ENCODE measurements at regions not wholly inside any gene's neighbourhood (a gene's known extent, or its start where the extent isn't known, plus 50 kb on each side); places are given as distances from the start of the nearest gene placed in this dataset.
A peak's percentile ranks its signal among the peaks of the same experiment; 100 is the strongest.
"Not testable (repeated sequence)": the region's sequence is repeated elsewhere in the genome, so short reads cannot be mapped to it uniquely, and the experiment has no call there.

- not testable (repeated sequence) for DNase-seq
These were observed 64.5 kb upstream of the HTR1E start for GRCh38 chr6:86872810-86873209.

GRCh38 chr6:86871681-86872080 lies 65.6 kb upstream of the HTR1E start:
- no peak for DNase-seq

- no peak for DNase-seq
These were observed 67.8 kb upstream of the HTR1E start for GRCh38 chr6:86869500-86869899.

- no peak for DNase-seq
These were observed 77.8 kb upstream of the HTR1E start for GRCh38 chr6:86859513-86859912.

DNA sequence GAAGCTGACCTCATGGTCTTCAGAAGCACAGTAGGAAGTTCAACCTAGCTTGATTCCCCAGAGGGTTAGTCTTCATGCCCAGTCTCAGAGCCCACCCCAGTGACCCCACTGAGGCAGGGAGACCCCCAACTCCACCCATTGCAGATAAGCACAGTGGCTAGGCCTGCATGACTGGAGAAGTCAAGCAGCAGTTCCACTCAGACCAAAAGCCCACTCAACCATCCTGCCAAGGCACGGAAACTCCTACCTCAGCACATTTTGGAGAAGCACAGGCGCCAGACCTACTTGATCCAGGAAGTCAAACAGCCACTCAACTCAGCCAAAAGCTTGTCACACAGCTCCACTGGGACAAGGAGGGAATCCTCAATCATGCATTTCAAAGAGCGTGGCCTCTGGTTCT lies 78.4 kb upstream of the HTR1E start:
- DNase-seq, result no peak

DNA sequence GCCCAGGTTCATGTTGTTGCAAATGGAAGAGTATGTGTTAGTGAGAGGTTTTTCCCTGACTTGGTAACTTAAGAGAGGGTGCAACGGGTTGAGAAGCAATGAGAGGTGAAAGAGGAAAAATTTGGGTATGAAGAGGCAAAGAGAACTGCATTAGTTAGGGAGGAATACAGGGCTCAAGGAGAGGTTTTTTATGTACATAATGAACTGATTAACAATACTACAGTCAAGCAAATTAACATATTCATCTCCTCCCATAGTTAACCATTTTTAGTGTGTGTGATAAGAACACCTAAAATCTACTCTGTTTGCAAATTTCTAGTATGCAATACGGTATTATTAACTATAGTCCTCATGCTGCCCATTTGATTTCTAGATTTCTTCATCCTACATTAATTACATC lies 79.5 kb upstream of the HTR1E start:
- DNase-seq, result no peak

- no peak for DNase-seq
These were observed 80.3 kb upstream of the HTR1E start for GRCh38 chr6:86856937-86857563.

DNA sequence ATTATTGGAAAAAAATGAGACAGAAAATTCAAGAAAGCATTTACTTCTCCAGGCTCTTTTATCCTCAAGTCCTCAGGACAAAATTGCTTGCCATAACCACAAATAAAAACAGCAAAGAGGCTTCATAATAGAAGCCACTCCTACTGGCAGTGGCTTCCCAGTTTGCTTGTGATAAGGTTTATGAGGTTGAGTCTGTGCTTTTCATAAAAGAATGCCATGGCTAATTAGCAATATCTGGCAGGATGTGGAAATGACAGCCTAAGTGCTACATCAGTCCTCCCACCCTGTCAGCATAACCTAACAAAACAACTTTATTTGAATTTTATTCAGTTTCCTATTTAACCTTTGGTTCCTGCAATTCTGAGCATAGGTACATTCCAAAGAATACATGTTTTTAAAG lies 80.9 kb upstream of the HTR1E start:
- no peak for DNase-seq

- DNase-seq, result peak; percentile 52
These were observed 88.3 kb upstream of the HTR1E start for GRCh38 chr6:86848986-86849385.

- no peak for DNase-seq
These were observed 104.6 kb upstream of the HTR1E start for GRCh38 chr6:86832686-86833085.

GRCh38 chr6:86825436-86825835 lies 111.9 kb upstream of the HTR1E start:
- no peak for DNase-seq

- no peak for DNase-seq
These were observed 114.6 kb upstream of the HTR1E start for GRCh38 chr6:86822747-86823146.

DNA sequence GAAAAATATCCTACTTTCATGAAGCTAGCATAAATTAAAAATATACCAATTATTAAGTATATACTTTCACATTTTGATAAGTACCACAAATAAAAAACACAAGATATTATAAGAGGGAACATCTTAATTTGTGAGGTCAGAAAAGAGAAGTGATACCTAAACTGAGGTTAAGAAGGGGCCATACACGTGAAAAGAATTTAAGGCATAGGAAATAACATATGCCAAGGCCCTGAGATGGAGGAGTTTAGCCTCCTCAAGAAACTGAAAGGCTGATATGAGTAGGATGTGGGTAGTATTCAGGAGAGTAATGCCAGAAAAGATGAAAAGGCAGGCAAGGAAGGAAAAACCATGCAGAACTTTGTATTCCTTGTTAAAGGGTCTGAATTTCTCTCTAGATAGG lies 116.6 kb upstream of the HTR1E start:
- DNase-seq, result no peak

DNA sequence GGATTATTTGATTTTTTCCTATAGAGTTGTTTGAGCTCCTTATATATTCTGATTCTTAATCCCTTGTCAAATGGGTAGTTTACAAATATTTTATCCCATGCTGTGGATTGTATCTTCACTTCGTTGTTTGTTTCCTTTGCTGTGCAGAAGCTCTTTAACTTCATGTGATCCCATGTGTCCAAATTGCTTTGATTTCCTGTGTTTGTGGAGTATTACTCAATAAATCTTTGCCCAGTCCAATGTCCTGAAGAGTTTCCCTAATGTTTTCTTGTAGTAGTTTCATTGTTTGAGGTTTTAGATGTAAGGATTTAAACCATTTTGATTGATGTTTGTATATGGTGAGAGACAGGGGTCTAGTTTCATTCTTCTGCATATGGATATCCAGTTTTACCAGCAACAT lies 143.7 kb upstream of the HTR1E start:
- no peak for DNase-seq

- DNase-seq, result no peak
These were observed 145.9 kb upstream of the HTR1E start for GRCh38 chr6:86791476-86791875.

- no peak for DNase-seq
These were observed 147.4 kb upstream of the HTR1E start for GRCh38 chr6:86789779-86790411.

GRCh38 chr6:86782328-86782727 lies 155.0 kb upstream of the HTR1E start:
- DNase-seq, result no peak

DNA sequence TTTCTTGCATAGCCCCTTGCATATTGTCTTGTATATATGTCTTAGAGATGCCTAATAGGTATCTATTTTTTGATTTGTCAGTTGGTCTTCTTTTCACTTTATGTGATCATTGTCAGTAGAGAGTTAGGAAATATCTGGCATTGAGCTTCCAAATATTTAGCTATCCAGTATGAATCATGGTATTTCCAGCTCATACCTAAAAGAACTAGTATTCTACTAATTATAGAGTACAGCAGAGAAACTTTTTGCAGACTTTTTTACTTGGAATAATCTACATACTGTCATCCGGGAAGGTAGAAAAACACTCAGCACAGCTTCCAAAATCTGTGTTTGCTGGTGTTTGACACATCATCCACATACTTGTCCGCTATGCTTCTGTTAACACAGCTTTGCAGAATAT lies 156.4 kb upstream of the HTR1E start:
- no peak for DNase-seq

GRCh38 chr6:86775893-86776292 lies 161.4 kb upstream of the HTR1E start:
- DNase-seq, result no peak

DNA sequence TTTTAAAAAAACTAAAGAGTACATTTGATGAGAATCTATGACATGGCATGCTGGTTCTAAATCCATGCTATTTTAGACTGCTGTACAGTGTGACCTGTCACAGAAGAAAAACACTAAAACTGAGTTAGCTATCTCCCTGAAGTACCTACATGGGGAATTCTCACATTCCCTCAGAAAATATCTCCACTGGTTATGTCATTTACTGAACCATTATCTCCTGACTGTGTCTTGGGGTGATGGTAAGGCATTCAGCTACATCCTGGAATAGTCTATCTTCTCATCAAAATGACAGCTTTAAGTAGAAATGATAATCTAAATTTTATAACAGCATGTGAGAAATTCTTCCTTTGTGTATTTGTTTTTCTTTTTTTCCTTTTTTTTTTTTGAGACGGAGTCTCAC lies 172.1 kb upstream of the HTR1E start:
- no peak for DNase-seq

- DNase-seq, result not testable (repeated sequence)
These were observed 177.4 kb upstream of the HTR1E start for GRCh38 chr6:86759953-86760352.

DNA sequence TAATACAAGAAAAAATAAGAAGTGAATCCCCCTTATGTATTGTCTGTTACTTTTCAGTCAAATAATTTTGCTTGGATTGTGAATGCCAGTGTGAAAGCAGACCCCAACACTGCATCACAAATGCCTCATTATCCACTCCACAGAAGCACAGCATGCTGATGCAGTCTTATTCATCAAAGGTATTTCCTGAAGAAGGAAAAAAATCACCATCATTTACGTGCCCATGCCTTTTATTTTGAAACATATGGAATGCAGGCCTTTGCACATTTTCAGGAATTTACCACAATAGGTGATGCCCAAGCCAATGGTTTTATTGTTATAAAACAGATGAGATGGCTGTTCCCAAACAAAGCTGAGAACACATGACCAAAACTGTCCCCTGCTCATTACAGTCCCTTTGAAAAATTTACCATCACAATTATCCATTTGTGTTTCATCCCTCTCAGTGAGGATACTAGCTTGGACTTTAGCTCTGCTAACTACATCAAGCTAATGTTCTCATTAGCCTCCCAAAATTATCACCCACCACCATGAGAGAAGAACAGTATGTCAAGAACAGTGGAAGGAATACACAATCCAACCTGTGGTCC lies 180.6 kb upstream of the HTR1E start:
- no peak for DNase-seq

- DNase-seq, result no peak
These were observed 193.3 kb upstream of the HTR1E start for GRCh38 chr6:86744048-86744447.

DNA sequence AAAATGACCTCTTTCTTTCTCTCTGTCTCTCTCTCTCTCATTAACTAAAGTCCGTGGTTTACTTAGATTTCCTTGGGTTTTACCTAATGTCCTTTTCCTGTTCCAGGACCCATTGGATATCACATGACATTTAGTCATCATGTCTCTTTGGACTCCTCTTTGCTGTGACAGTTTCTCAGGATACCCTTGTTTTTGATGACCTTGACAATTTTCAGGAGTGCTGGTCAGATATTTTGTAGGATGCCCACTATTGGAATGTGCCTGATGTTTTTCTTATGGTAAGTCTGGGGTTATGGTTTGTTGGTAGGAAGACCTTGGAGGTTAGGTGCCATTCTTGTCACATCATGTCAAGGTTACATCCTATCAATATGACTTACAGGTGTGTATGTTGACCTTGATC lies 199.2 kb upstream of the HTR1E start:
- no peak for DNase-seq

All from right lung (tissue), 2 donors.